Vagina (tissue), 2 donors: ENCODE measurements at regions not wholly inside any gene's neighbourhood (a gene's known extent, or its start where the extent isn't known, plus 50 kb on each side); places are given as distances from the start of the nearest gene placed in this dataset.

Source experiments
- DNase-seq, 2 donors: peaks; one replicate each; pipeline ENCODE4 v3.0.0-alpha.2; 2017; ENCODE audit errors: extremely low spot score in 2 of 2
- H3K27ac ChIP-seq: fragments of 200-600 bp; sonication (generic); one replicate; pipeline ENCODE4 v1.5.1; 2019
- H3K27me3 ChIP-seq: fragments of 200-600 bp; sonication (generic); one replicate; pipeline ENCODE4 v1.5.1; 2019
- H3K36me3 ChIP-seq, 2 donors: fragments of 200-600 bp; sonication (generic); one replicate each; pipeline ENCODE4 v1.5.1; 2017 to 2019
- H3K4me1 ChIP-seq: fragments of 200-600 bp; sonication (generic); one replicate; pipeline ENCODE4 v1.5.1; 2019
- H3K4me3 ChIP-seq, 2 donors: fragments of 200-600 bp; sonication (generic); 1 replicate in 1 of 2; 2 replicates in 1 of 2; pipeline ENCODE4 v1.5.1; 2016 to 2019
- H3K9me3 ChIP-seq: fragments of 200-600 bp; sonication (generic); one replicate; pipeline ENCODE4 v1.5.1; 2019
- CTCF ChIP-seq, 3 experiments: fragments of 450-650 bp in 2 of 3; fragments of 200-600 bp in 1 of 3; sonication (generic) in 1 of 3; IDR thresholded peaks; one replicate each; pipeline ENCODE4 v1.5.1; 2017 to 2019; ENCODE audit warnings: antibody characterized with exemption in 3 of 3, mild to moderate bottlenecking in 2 of 3, moderate library complexity in 2 of 3
- POLR2A ChIP-seq, 2 donors: fragments of 450-650 bp; IDR thresholded peaks; one replicate each; pipeline ENCODE4 v1.6.1; 2017; ENCODE audit warnings: antibody characterized with exemption in 2 of 2, mild to moderate bottlenecking in 2 of 2, moderate library complexity in 2 of 2
- POLR2AphosphoS5 ChIP-seq, 2 donors: sonication (generic); formaldehyde crosslinking; IDR thresholded peaks; one replicate each; pipeline ENCODE4 v1.9.0; 2017; ENCODE audit warnings: antibody characterized with exemption in 2 of 2, mild to moderate bottlenecking in 2 of 2, low read depth in 1 of 2; ENCODE audit not compliant: insufficient read depth in 1 of 2
- intact Hi-C: fragments of 100-400 bp; cut with DNase I; formaldehyde crosslinking; loops from one replicate; pipeline ENCODE4 v1.15.1; 2023

- Histone ChIP-seq H3K9me3 (no peaks in the 10 kb centered on the region), H3K4me1 (no peaks in the 10 kb centered on the region)
- intact Hi-C loops: no loop called here
Observed at GRCh38 chr5:164266571-164266970, 761.2 kb downstream of the MAT2B start.

GRCh38 chr5:164277720-164278119 lies 772.3 kb downstream of the MAT2B start:
- H3K4me3 ChIP-seq: no peak overlapping the region
- intact Hi-C loops: no loop called here
- H3K27me3 ChIP-seq: no peaks in the 10 kb centered on the region
- no peaks in the 10 kb centered on the region for H3K4me1 ChIP-seq
- H3K27ac ChIP-seq: no peak overlapping the region
- DNase-seq: no peak
- TF ChIP-seq POLR2AphosphoS5 (IDR thresholded peaks at IDR 0.05; ENCODE audit: insufficient read depth in 1 of 2, low read depth in 1 of 2) (no peak), CTCF (IDR thresholded peaks at IDR 0.05) (no peak), POLR2A (IDR thresholded peaks at IDR 0.05) (no peak)
- no peaks in the 10 kb centered on the region for H3K9me3 ChIP-seq
- H3K36me3 ChIP-seq: no peaks in the 10 kb centered on the region

More at GRCh38 chr5:164266571-164266970, 761.2 kb downstream of the MAT2B start:
- no peak overlapping the region for H3K4me3 ChIP-seq
- DNase-seq: no peak
- no peaks in the 10 kb centered on the region for H3K27me3 ChIP-seq
- TF ChIP-seq CTCF (IDR thresholded peaks at IDR 0.05): no peak
- TF ChIP-seq POLR2A (IDR thresholded peaks at IDR 0.05): no peak
- no peak for TF ChIP-seq POLR2AphosphoS5 (IDR thresholded peaks at IDR 0.05; ENCODE audit: insufficient read depth in 1 of 2, low read depth in 1 of 2)
- H3K27ac ChIP-seq: no peak overlapping the region
- no peaks in the 10 kb centered on the region for H3K36me3 ChIP-seq

- H3K4me3 ChIP-seq: no peak overlapping the region
- no peak overlapping the region for H3K27ac ChIP-seq
- no peaks in the 10 kb centered on the region for H3K4me1 ChIP-seq
- no peaks in the 10 kb centered on the region for H3K36me3 ChIP-seq
- no peak for DNase-seq
- H3K9me3 ChIP-seq: no peaks in the 10 kb centered on the region
- TF ChIP-seq POLR2AphosphoS5 (IDR thresholded peaks at IDR 0.05; ENCODE audit: insufficient read depth in 1 of 2, low read depth in 1 of 2): no peak
- TF ChIP-seq POLR2A (IDR thresholded peaks at IDR 0.05): no peak
- TF ChIP-seq CTCF (IDR thresholded peaks at IDR 0.05): no peak
- H3K27me3 ChIP-seq: no peaks in the 10 kb centered on the region
- intact Hi-C loops: no loop called here
Observed at GRCh38 chr5:164289526-164289925, 784.1 kb downstream of the MAT2B start.

- intact Hi-C loops: no loop called here
- DNase-seq: no peak
- H3K9me3 ChIP-seq: no peaks in the 10 kb centered on the region
Observed at GRCh38 chr5:164296603-164297080, 791.2 kb downstream of the MAT2B start.

More at GRCh38 chr5:164296603-164297080, 791.2 kb downstream of the MAT2B start:
- H3K4me3 ChIP-seq: no peak overlapping the region
- H3K4me1 ChIP-seq: no peaks in the 10 kb centered on the region
- no peaks in the 10 kb centered on the region for H3K36me3 ChIP-seq
- no peak overlapping the region for H3K27ac ChIP-seq
- TF ChIP-seq POLR2A (IDR thresholded peaks at IDR 0.05) (no peak), CTCF (IDR thresholded peaks at IDR 0.05) (no peak), POLR2AphosphoS5 (IDR thresholded peaks at IDR 0.05; ENCODE audit: insufficient read depth in 1 of 2, low read depth in 1 of 2) (no peak)
- H3K27me3 ChIP-seq: no peaks in the 10 kb centered on the region
